ENCODE measurements at regions not wholly inside any gene's neighbourhood (a gene's known extent, or its start where the extent isn't known, plus 50 kb on each side); places are given as distances from the start of the nearest gene placed in this dataset.

DNA sequence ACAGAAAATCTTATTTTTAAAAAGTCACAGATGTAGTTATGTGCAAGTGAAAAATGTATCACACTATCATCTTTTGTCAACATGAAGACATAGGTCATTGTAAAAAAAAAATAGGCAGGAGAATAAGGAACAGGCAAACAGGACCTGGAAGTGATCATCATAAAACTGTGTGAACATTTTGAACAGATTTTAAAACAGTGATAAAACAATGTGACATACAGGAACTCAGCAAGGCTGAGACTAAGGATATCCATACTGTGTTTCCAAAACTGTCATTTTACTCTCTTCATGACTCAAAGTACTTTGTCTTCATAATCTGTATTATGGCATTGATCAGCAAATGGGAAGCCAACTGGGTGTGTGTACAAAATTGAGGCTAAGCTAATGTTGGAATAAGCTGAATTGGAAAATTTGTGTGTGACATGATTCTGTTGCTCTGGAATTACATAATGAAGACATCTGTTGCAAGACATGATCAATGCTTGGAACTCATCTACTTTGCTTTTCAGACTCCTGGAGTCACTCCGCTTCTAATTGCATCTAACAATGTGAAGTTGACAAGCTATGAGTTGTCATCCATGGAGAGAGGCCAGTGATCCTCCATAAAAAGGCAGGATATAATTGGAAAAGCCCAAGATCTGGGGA lies 978.7 kb upstream of the NUDT12 start:
- H3K27ac ChIP-seq (ENCODE audit: low read depth, low read length), result peak overlapping the region; percentile 37; the same call in 1 of the 2 replicates
- H4K20me1 ChIP-seq (ENCODE audit: insufficient read depth), result no peaks in the 10 kb centered on the region
- TF ChIP-seq FOSL1 (IDR thresholded peaks at IDR 0.05; ENCODE audit: low read depth), result no peak
- TF ChIP-seq SIN3A (IDR thresholded peaks at IDR 0.05; ENCODE audit: low read depth), result no peak
- no peak for TF ChIP-seq EZH2phosphoT487 (IDR thresholded peaks at IDR 0.05; ENCODE audit: borderline replicate concordance)
- TF ChIP-seq, protein P1, sequence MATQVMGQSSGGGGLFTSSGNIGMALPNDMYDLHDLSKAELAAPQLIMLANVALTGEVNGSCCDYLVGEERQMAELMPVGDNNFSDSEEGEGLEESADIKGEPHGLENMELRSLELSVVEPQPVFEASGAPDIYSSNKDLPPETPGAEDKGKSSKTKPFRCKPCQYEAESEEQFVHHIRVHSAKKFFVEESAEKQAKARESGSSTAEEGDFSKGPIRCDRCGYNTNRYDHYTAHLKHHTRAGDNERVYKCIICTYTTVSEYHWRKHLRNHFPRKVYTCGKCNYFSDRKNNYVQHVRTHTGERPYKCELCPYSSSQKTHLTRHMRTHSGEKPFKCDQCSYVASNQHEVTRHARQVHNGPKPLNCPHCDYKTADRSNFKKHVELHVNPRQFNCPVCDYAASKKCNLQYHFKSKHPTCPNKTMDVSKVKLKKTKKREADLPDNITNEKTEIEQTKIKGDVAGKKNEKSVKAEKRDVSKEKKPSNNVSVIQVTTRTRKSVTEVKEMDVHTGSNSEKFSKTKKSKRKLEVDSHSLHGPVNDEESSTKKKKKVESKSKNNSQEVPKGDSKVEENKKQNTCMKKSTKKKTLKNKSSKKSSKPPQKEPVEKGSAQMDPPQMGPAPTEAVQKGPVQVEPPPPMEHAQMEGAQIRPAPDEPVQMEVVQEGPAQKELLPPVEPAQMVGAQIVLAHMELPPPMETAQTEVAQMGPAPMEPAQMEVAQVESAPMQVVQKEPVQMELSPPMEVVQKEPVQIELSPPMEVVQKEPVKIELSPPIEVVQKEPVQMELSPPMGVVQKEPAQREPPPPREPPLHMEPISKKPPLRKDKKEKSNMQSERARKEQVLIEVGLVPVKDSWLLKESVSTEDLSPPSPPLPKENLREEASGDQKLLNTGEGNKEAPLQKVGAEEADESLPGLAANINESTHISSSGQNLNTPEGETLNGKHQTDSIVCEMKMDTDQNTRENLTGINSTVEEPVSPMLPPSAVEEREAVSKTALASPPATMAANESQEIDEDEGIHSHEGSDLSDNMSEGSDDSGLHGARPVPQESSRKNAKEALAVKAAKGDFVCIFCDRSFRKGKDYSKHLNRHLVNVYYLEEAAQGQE (IDR thresholded peaks at IDR 0.05; ENCODE audit: low read depth), result no peak
- TF ChIP-seq CTCF (IDR thresholded peaks at IDR 0.05 in 2 of 3, conservative IDR thresholded peaks at IDR 0.05 in 1 of 3; ENCODE audit: borderline replicate concordance in 1 of 3, insufficient read depth in 1 of 3, low read depth in 2 of 3, low read length in 2 of 3), result no peak
- TF ChIP-seq EZH2 (IDR thresholded peaks at IDR 0.05), result no peak
- TF ChIP-seq, protein P2, sequence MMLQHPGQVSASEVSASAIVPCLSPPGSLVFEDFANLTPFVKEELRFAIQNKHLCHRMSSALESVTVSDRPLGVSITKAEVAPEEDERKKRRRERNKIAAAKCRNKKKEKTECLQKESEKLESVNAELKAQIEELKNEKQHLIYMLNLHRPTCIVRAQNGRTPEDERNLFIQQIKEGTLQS (IDR thresholded peaks at IDR 0.05), result no peak
- TF ChIP-seq RAD21 (IDR thresholded peaks at IDR 0.05; ENCODE audit: low read depth), result no peak
- TF ChIP-seq ELF1 (IDR thresholded peaks at IDR 0.05; ENCODE audit: borderline replicate concordance, low read depth), result no peak
- no peak for TF ChIP-seq YY1 (IDR thresholded peaks at IDR 0.05; ENCODE audit: extremely low read depth, insufficient replicate concordance, low read depth, low read length)
- TF ChIP-seq ZFX (IDR thresholded peaks at IDR 0.05), result no peak
- TF ChIP-seq SRF (IDR thresholded peaks at IDR 0.05; ENCODE audit: low read depth), result no peak
- no peak for TF ChIP-seq SP1 (IDR thresholded peaks at IDR 0.05; ENCODE audit: low read depth)
- TF ChIP-seq ZBTB33 (IDR thresholded peaks at IDR 0.05; ENCODE audit: extremely low read depth, insufficient replicate concordance, low read length), result no peak
- no peak for TF ChIP-seq TCF7L2 (IDR thresholded peaks at IDR 0.05; ENCODE audit: borderline replicate concordance, extremely low read depth, insufficient read depth, insufficient read length)
- no peak for TF ChIP-seq ZNF274 (IDR thresholded peaks at IDR 0.05; ENCODE audit: low read depth, low read length)
- no peak for TF ChIP-seq POLR2AphosphoS5 (IDR thresholded peaks at IDR 0.05; ENCODE audit: low read depth, low read length)
- TF ChIP-seq JUND (IDR thresholded peaks at IDR 0.05), result no peak
- no peak overlapping the region for H3K9ac ChIP-seq (ENCODE audit: low read length)
- no peaks in the 10 kb centered on the region for H3K36me3 ChIP-seq (ENCODE audit: control insufficient read depth in 1 of 2, insufficient read depth in 2 of 2, low read length in 2 of 2)
- H3K4me3 ChIP-seq (replicated peaks in 1 of 2; ENCODE audit: low read depth in 1 of 2, low read length in 2 of 2), result no peak overlapping the region
- DNase-seq (ENCODE audit: low read depth, low spot score) (no peak), ATAC-seq (no peak)
- CTCF ChIA-PET, result no interaction called here
- no peaks in the 10 kb centered on the region for H3K27me3 ChIP-seq (ENCODE audit: insufficient read depth, low read length)
- no peak overlapping the region for H2AFZ ChIP-seq (ENCODE audit: low read depth, low read length, poor library complexity, severe bottlenecking)
- no peaks in the 10 kb centered on the region for H3K9me2 ChIP-seq (ENCODE audit: insufficient read depth)
- no peaks in the 10 kb centered on the region for H3K79me2 ChIP-seq (ENCODE audit: insufficient read depth, low read length)
- intact Hi-C loops (cut with micrococcal nuclease), result no loop called here
- H3K9me3 ChIP-seq (ENCODE audit: control insufficient read depth in 1 of 2, insufficient read depth in 1 of 2, low read depth in 1 of 2, low read length in 2 of 2), result no peaks in the 10 kb centered on the region
- no peak overlapping the region for H3K4me2 ChIP-seq (ENCODE audit: low read length)
- BruUV-seq (replicated peaks), result no TSS peak
- RAD21 ChIA-PET (ENCODE audit: low non-redundant PET in 1 of 2, low total read pairs in 2 of 2, uncharacterized antibody in 2 of 2, unreplicated experiment in 2 of 2), result no interaction called here
- POLR2A ChIA-PET, result interaction anchor here (1.0 kb wide), 1 partner anchor 28 kb away, joined by 3 read pairs; no protein-coding TSS in a partner anchor
- peaks cover 22 to 27% of the 10 kb centered on the region in 2 experiments for H3K4me1 ChIP-seq (ENCODE audit: control insufficient read depth in 1 of 2, insufficient read depth in 2 of 2, low read length in 2 of 2)

Measured in HCT116 (cell line).